Prostate gland (tissue), 2 donors: ENCODE measurements at regions not wholly inside any gene's neighbourhood (a gene's known extent, or its start where the extent isn't known, plus 50 kb on each side); places are given as distances from the start of the nearest gene placed in this dataset.

Experiments used
- POLR2A ChIP-seq: fragments of 450-650 bp; IDR thresholded peaks from one replicate; pipeline ENCODE4 v1.6.1; 2016; ENCODE audit warnings: antibody characterized with exemption, mild to moderate bottlenecking
- POLR2AphosphoS5 ChIP-seq: sonication (generic); formaldehyde crosslinking; IDR thresholded peaks from one replicate; pipeline ENCODE4 v1.6.1; 2017; ENCODE audit warnings: antibody characterized with exemption
- TF ChIP-seq, protein P1 (sequence below), 4 experiments: fragments of 200-600 bp in 2 of 4; fragments of 450-650 bp in 2 of 4; sonication (generic) in 2 of 4; IDR thresholded peaks; 1 replicate in 3 of 4; 2 replicates in 1 of 4; pipeline ENCODE4 v1.5.1; 2016 to 2019; ENCODE audit warnings: antibody characterized with exemption in 4 of 4, mild to moderate bottlenecking in 2 of 4, moderate library complexity in 2 of 4

DNA sequence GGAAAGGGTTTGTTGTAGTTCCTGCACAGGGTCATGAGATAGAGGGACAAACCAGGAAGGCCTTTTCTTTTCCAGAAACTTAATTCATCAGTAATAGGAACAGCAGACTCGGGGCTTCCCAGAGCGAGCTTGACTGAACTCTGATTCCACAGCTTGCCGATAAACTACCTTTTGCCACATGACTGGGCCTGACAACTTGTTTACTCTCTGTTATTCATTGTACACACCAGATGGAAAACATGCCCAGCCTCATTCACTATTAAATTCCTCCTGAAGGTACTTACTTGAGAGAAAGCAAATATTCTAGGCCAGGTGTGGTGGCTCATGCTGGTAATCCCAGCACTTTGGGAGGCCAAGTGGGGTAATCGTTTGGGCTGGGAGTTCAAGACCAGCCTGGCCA lies 77.1 kb upstream of the FGFR2 start:
- peak; percentile 86 for TF ChIP-seq POLR2AphosphoS5
- TF ChIP-seq POLR2A = no peak
- TF ChIP-seq, protein P1, sequence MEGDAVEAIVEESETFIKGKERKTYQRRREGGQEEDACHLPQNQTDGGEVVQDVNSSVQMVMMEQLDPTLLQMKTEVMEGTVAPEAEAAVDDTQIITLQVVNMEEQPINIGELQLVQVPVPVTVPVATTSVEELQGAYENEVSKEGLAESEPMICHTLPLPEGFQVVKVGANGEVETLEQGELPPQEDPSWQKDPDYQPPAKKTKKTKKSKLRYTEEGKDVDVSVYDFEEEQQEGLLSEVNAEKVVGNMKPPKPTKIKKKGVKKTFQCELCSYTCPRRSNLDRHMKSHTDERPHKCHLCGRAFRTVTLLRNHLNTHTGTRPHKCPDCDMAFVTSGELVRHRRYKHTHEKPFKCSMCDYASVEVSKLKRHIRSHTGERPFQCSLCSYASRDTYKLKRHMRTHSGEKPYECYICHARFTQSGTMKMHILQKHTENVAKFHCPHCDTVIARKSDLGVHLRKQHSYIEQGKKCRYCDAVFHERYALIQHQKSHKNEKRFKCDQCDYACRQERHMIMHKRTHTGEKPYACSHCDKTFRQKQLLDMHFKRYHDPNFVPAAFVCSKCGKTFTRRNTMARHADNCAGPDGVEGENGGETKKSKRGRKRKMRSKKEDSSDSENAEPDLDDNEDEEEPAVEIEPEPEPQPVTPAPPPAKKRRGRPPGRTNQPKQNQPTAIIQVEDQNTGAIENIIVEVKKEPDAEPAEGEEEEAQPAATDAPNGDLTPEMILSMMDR (IDR thresholded peaks at IDR 0.05) = no peak
